OCI-LY3 (cell line): ENCODE measurements at regions not wholly inside any gene's neighbourhood (a gene's known extent, or its start where the extent isn't known, plus 50 kb on each side); places are given as distances from the start of the nearest gene placed in this dataset.

Source experiments
- H2AFZ ChIP-seq: fragments of 200-600, 300-600 bp; shearing (Covaris generic); 2 replicates; pipeline ENCODE4 v1.6.0; 2014; ENCODE audit warnings: antibody characterized with exemption, low read depth, low read length
- H3K27ac ChIP-seq: fragments of 200-600, 300-600 bp; sonication (generic); 2 replicates; pipeline ENCODE4 v1.5.1; 2014; ENCODE audit warnings: mild to moderate bottlenecking, low read length, moderate library complexity, mixed read lengths
- H3K27me3 ChIP-seq: fragments of 200-600, 300-600 bp; sonication (generic); 2 replicates; pipeline ENCODE4 v1.6.1; 2014; ENCODE audit warnings: low read depth, low read length, mixed read lengths
- H3K36me3 ChIP-seq: fragments of 200-600, 300-600 bp; sonication (generic); replicated peaks from 2 replicates; pipeline ENCODE3; 2014; ENCODE audit warnings: low read depth, low read length, mixed read lengths
- H3K4me1 ChIP-seq: fragments of 300-600, 200-600 bp; sonication (generic); 2 replicates; pipeline ENCODE4 v1.6.1; 2014; ENCODE audit warnings: low read length, mixed read lengths
- H3K4me2 ChIP-seq: fragments of 200-600, 300-600 bp; sonication (generic); 2 replicates; pipeline ENCODE4 v1.6.1; 2014; ENCODE audit warnings: low read length, mixed read lengths
- H3K4me3 ChIP-seq: fragments of 300-600, 200-600 bp; sonication (generic); 2 replicates; pipeline ENCODE4 v1.5.1; 2014; ENCODE audit warnings: antibody characterized with exemption, mild to moderate bottlenecking, low read length, moderate library complexity
- H3K79me2 ChIP-seq: fragments of 300-600, 200-600 bp; shearing (Covaris generic); 2 replicates; pipeline ENCODE4 v1.6.1; 2014; ENCODE audit warnings: mild to moderate bottlenecking, low read length, mixed read lengths
- H3K9ac ChIP-seq: fragments of 300-600, 200-600 bp; shearing (Covaris generic); 2 replicates; pipeline ENCODE4 v1.6.0; 2014; ENCODE audit warnings: mild to moderate bottlenecking, low read length, moderate library complexity
- H3K9me3 ChIP-seq: fragments of 200-600, 300-600 bp; shearing (Covaris generic); 2 replicates; pipeline ENCODE4 v1.6.1; 2014; ENCODE audit warnings: low read length, mixed read lengths; ENCODE audit not compliant: insufficient read depth
- H4K20me1 ChIP-seq: fragments of 200-600, 300-600 bp; sonication (generic); 2 replicates; pipeline ENCODE4 v1.6.1; 2016; ENCODE audit warnings: low read length, mixed read lengths; ENCODE audit not compliant: insufficient read depth
- CTCF ChIP-seq: fragments of 200-600, 300-600 bp; sonication (generic); IDR thresholded peaks from 2 replicates; pipeline ENCODE4 v1.5.1; 2014; ENCODE audit warnings: antibody characterized with exemption, low read length, low read depth
- EZH2phosphoT487 ChIP-seq: fragments of 200-600 bp; shearing (Covaris generic); IDR thresholded peaks from 2 replicates; pipeline ENCODE4 v1.6.1; 2018; ENCODE audit warnings: antibody characterized with exemption, mixed run types, low read depth

- Histone ChIP-seq H2AFZ (no peak overlapping the region), H3K9me3 (peaks cover 21% of the 10 kb centered on the region), H3K4me2 (peak overlapping the region; percentile 62), H3K27ac (peak overlapping the region; percentile 79), H3K4me1 (peaks cover 37% of the 10 kb centered on the region), H3K36me3 (peaks cover 7% of the 10 kb centered on the region), H3K9ac (peak overlapping the region; percentile 20; the same call in 1 of the 2 replicates), H3K4me3 (peak overlapping the region; percentile 52), H3K27me3 (peaks cover 71% of the 10 kb centered on the region), H3K79me2 (no peaks in the 10 kb centered on the region), H4K20me1 (no peaks in the 10 kb centered on the region)
- no peak for TF ChIP-seq CTCF
- 0 out of 2 replicates have a peak, but pooled peaks have one; percentile 59 for TF ChIP-seq EZH2phosphoT487
Measured at GRCh38 chr2:217222309-217222910, 362.5 kb upstream of the TNP1 start.

- no peaks in the 10 kb centered on the region for H4K20me1 ChIP-seq
- peaks cover 7% of the 10 kb centered on the region for H3K36me3 ChIP-seq
- no peak overlapping the region for H2AFZ ChIP-seq
- H3K27ac ChIP-seq = no peak overlapping the region
- H3K9ac ChIP-seq = no peak overlapping the region
- H3K4me2 ChIP-seq = no peak overlapping the region
- H3K4me3 ChIP-seq = no peak overlapping the region
- H3K27me3 ChIP-seq = peaks cover 77% of the 10 kb centered on the region
- no peaks in the 10 kb centered on the region for H3K79me2 ChIP-seq
- TF ChIP-seq EZH2phosphoT487 = no peak
- H3K4me1 ChIP-seq = peaks cover 37% of the 10 kb centered on the region
- H3K9me3 ChIP-seq = peaks cover 21% of the 10 kb centered on the region
Measured at GRCh38 chr2:217220228-217221013, 360.6 kb upstream of the TNP1 start.

- no peak overlapping the region for H3K4me2 ChIP-seq
- H3K4me3 ChIP-seq = no peak overlapping the region
- peaks cover 64% of the 10 kb centered on the region for H3K27me3 ChIP-seq
- H3K9ac ChIP-seq = no peak overlapping the region
- H3K79me2 ChIP-seq = no peaks in the 10 kb centered on the region
- H3K27ac ChIP-seq = no peak overlapping the region
- H3K36me3 ChIP-seq = peaks cover 2% of the 10 kb centered on the region
- peaks cover 18% of the 10 kb centered on the region for H3K9me3 ChIP-seq
- TF ChIP-seq CTCF = no peak
- TF ChIP-seq EZH2phosphoT487 = no peak
- H4K20me1 ChIP-seq = no peaks in the 10 kb centered on the region
- H2AFZ ChIP-seq = no peak overlapping the region
- peaks cover 37% of the 10 kb centered on the region for H3K4me1 ChIP-seq
Measured at GRCh38 chr2:217219164-217219520, 359.3 kb upstream of the TNP1 start.

GRCh38 chr2:217218269-217219163 is 358.7 kb upstream of the TNP1 start:
- Histone ChIP-seq H3K4me3 (no peak overlapping the region), H3K4me1 (peaks cover 31% of the 10 kb centered on the region), H4K20me1 (no peaks in the 10 kb centered on the region), H3K79me2 (no peaks in the 10 kb centered on the region), H3K27ac (no peak overlapping the region), H3K27me3 (peaks cover 63% of the 10 kb centered on the region), H3K36me3 (no peaks in the 10 kb centered on the region), H3K9me3 (peaks cover 13% of the 10 kb centered on the region), H3K9ac (no peak overlapping the region), H3K4me2 (no peak overlapping the region), H2AFZ (no peak overlapping the region)
- TF ChIP-seq EZH2phosphoT487 (no peak), CTCF (no peak)
